Esophagus muscularis mucosa (tissue), 3 donors: ENCODE measurements at regions not wholly inside any gene's neighbourhood (a gene's known extent, or its start where the extent isn't known, plus 50 kb on each side); places are given as distances from the start of the nearest gene placed in this dataset.

Experiments
- POLR2A ChIP-seq: fragments of 450-650 bp; IDR thresholded peaks from one replicate; pipeline ENCODE4 v1.6.1; 2017; ENCODE audit warnings: antibody characterized with exemption, moderate library complexity, mild to moderate bottlenecking, low read depth
- POLR2AphosphoS5 ChIP-seq, 2 donors: sonication (generic); formaldehyde crosslinking; IDR thresholded peaks; one replicate each; pipeline ENCODE4 v1.6.1; 2017; ENCODE audit warnings: antibody characterized with exemption in 2 of 2
- TF ChIP-seq, protein P1 (sequence below), 3 experiments: fragments of 200-600 bp in 2 of 3; fragments of 450-650 bp in 1 of 3; sonication (generic) in 2 of 3; IDR thresholded peaks; one replicate each; pipeline ENCODE4 v1.5.1; 2017 to 2019; ENCODE audit warnings: antibody characterized with exemption in 3 of 3, mild to moderate bottlenecking in 2 of 3, moderate library complexity in 1 of 3

DNA sequence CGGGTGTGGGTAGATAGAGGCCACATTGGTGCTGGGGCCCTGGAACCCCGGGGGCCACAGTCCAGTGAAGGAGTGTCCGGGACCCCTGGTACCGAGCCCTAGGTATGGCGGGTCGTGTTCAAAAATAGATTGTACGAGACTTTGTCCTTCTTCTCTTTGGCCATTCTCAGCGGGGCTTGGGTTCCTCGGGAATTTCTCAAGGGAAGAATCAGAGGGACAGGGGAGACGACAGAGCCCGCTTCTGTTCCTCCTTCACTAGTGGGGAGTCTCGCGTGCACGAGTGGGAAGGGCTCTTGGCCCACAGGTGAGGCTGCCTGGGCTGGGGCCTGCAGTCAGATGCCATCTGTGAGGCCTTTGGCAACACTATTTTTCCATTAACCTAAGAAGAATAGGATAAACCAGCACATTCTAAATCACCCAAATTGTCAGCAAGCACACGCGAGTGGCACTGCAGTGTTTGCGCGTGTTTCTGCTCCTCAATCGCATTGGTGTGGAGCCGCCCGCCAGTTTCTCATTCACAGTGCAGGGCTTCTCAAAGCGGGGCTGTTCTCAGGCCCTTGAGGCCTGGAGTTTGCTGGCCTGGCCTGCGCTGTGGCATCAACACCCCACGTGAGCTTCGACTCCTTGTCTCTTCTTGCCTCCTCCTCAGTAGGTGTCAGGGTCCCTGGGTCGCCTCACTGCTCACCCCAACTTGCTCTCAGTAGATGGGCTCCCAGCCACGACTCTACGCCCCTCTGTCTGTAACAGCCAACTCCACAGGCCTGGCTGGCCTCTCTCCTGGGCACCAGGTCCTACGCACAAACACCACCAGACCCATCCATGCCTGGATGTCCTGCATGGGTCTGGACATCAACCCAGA lies 187.6 kb upstream of the SHH start:
- TF ChIP-seq, protein P1, sequence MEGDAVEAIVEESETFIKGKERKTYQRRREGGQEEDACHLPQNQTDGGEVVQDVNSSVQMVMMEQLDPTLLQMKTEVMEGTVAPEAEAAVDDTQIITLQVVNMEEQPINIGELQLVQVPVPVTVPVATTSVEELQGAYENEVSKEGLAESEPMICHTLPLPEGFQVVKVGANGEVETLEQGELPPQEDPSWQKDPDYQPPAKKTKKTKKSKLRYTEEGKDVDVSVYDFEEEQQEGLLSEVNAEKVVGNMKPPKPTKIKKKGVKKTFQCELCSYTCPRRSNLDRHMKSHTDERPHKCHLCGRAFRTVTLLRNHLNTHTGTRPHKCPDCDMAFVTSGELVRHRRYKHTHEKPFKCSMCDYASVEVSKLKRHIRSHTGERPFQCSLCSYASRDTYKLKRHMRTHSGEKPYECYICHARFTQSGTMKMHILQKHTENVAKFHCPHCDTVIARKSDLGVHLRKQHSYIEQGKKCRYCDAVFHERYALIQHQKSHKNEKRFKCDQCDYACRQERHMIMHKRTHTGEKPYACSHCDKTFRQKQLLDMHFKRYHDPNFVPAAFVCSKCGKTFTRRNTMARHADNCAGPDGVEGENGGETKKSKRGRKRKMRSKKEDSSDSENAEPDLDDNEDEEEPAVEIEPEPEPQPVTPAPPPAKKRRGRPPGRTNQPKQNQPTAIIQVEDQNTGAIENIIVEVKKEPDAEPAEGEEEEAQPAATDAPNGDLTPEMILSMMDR (IDR thresholded peaks at IDR 0.05): no peak
- no peak for TF ChIP-seq POLR2AphosphoS5 (IDR thresholded peaks at IDR 0.05)
- TF ChIP-seq POLR2A: no peak
